ENCODE measurements at regions not wholly inside any gene's neighbourhood (a gene's known extent, or its start where the extent isn't known, plus 50 kb on each side); places are given as distances from the start of the nearest gene placed in this dataset.

DNA sequence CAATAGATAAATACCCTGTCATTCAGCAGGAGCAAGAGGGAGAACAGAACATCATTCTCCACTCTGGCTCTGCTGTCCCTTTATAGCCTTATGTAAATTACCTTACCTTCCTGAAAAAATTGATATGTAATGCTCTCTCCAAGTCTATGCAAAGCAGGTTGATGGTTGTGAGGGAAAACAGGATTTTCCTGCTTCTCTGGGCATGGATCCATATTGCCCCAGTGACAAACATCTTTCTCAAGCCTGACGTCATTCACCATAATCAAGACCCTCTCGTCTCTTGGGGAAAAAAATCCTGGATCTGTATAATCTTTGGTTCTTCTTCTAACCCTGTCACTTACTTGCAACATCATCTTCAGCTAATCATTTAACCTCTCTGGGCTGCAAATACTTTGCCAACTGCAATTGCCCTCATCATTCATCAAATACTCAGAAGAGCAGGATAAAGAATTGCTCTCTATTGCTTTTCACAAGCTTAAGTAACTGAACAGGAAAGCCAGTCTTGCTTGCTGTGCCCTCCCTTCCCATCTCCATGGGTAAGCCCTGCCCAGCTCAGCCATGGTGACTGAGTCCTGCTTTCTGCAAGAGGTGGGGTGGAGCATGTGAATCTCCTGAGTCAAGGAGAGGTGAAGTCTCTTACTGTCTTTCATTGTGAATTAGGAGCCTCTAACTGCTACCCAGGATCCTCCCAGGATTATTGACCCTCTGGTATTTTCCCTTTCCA, 123.7 kb upstream of the KLF7 start:
- CTCF ChIA-PET, result no interaction called here
- Mint-ChIP-seq H3K36me3 (ENCODE audit: insufficient read depth, unreplicated experiment) (no peaks in the 10 kb centered on the region), H3K4me3 (ENCODE audit: low read depth, unreplicated experiment) (no peak overlapping the region), H3K27me3 (ENCODE audit: unreplicated experiment) (no peaks in the 10 kb centered on the region), H3K9me3 (ENCODE audit: low read depth, unreplicated experiment) (no peaks in the 10 kb centered on the region), H3K4me1 (ENCODE audit: low read depth, unreplicated experiment) (no peaks in the 10 kb centered on the region), H3K27ac (ENCODE audit: unreplicated experiment) (no peak overlapping the region)
- no TSS peak for BruUV-seq (replicated peaks)
- intact Hi-C loops (cut with micrococcal nuclease; ENCODE audit: unreplicated experiment), result no loop called here
- TF ChIP-seq, protein P1, sequence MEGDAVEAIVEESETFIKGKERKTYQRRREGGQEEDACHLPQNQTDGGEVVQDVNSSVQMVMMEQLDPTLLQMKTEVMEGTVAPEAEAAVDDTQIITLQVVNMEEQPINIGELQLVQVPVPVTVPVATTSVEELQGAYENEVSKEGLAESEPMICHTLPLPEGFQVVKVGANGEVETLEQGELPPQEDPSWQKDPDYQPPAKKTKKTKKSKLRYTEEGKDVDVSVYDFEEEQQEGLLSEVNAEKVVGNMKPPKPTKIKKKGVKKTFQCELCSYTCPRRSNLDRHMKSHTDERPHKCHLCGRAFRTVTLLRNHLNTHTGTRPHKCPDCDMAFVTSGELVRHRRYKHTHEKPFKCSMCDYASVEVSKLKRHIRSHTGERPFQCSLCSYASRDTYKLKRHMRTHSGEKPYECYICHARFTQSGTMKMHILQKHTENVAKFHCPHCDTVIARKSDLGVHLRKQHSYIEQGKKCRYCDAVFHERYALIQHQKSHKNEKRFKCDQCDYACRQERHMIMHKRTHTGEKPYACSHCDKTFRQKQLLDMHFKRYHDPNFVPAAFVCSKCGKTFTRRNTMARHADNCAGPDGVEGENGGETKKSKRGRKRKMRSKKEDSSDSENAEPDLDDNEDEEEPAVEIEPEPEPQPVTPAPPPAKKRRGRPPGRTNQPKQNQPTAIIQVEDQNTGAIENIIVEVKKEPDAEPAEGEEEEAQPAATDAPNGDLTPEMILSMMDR (IDR thresholded peaks at IDR 0.05; ENCODE audit: unreplicated experiment), result no peak
- DNase-seq, result no peak

DNA sequence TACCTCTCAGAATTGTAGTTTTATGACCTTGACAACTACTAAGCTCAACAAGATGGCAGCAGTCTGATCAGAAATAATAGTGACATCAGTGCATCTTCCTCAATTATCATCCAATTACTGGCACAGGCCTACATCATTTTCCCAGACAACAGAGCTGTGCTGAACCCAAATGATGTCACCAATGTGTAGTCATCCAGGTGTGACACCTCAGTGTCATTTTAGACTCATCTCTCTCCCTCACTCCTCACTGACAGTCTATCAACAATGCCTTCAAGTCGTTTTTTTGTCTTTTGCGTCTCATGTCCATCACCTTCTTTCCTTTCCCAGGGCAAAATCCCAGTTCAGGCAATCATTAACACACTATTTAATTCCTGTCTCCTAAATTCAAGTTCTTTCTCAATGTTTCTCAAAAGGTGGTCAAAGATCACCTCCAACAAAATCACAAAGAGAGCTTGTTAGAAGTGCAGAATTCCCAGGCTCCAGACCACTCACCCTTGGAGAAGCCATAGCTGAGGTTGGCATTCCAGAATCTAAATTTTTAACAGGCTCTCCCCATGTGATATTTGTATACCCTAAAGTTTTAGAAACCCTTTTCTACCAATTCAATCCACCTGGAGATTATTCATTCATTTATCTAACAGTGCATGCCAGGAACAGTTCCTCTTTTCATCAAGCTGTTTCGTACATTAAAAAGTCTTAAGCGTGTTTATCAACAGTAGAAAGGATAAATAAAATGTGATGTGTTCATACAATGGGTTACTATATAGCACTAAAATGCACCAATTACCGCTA, 125.3 kb upstream of the KLF7 start:
- Mint-ChIP-seq H3K4me3 (ENCODE audit: low read depth, unreplicated experiment) (no peak overlapping the region), H3K9me3 (ENCODE audit: low read depth, unreplicated experiment) (no peaks in the 10 kb centered on the region), H3K4me1 (ENCODE audit: low read depth, unreplicated experiment) (no peaks in the 10 kb centered on the region), H3K27ac (ENCODE audit: unreplicated experiment) (no peak overlapping the region), H3K36me3 (ENCODE audit: insufficient read depth, unreplicated experiment) (no peaks in the 10 kb centered on the region), H3K27me3 (ENCODE audit: unreplicated experiment) (no peaks in the 10 kb centered on the region)
- CTCF ChIA-PET, result no interaction called here
- intact Hi-C loops (cut with micrococcal nuclease; ENCODE audit: unreplicated experiment), result no loop called here
- TF ChIP-seq, protein P1 (IDR thresholded peaks at IDR 0.05; ENCODE audit: unreplicated experiment), result no peak
- DNase-seq, result no peak
- no TSS peak for BruUV-seq (replicated peaks)

DNA sequence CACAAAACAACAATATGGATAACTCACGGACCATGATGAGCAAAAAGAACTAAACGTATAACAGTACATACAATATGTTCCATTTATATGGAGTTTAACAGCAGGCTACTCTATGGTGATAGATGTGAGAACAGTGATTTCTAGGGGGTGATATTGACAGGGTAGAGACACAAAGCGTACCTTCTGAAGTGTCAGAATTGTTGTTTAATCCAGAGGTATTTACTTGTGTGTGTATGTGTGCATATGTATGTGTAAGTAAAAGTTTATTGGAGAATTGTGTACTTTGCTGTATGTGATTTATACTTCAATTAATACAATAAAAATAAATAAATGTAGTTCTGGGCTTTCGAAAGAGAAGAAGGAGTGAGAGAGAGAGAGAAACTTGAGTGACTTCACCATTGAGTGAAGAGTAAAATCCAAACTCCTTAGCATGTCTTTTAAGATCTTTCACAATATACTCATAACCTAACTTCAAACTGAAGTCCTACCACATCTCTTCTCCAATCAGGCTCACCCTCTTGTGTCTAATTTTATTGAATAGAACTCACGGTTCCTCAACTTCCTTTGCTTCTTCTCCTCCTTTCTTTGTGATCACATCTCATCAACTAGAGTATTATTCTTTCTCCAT, 126.0 kb upstream of the KLF7 start:
- Mint-ChIP-seq H3K4me3 (ENCODE audit: low read depth, unreplicated experiment) (no peak overlapping the region), H3K9me3 (ENCODE audit: low read depth, unreplicated experiment) (no peaks in the 10 kb centered on the region), H3K36me3 (ENCODE audit: insufficient read depth, unreplicated experiment) (no peaks in the 10 kb centered on the region), H3K27me3 (ENCODE audit: unreplicated experiment) (no peaks in the 10 kb centered on the region), H3K27ac (ENCODE audit: unreplicated experiment) (no peak overlapping the region), H3K4me1 (ENCODE audit: low read depth, unreplicated experiment) (no peaks in the 10 kb centered on the region)
- TF ChIP-seq, protein P1 (IDR thresholded peaks at IDR 0.05; ENCODE audit: unreplicated experiment), result no peak
- BruUV-seq (replicated peaks), result no TSS peak
- no peak for DNase-seq
- CTCF ChIA-PET, result no interaction called here
- intact Hi-C loops (cut with micrococcal nuclease; ENCODE audit: unreplicated experiment), result no loop called here

DNA sequence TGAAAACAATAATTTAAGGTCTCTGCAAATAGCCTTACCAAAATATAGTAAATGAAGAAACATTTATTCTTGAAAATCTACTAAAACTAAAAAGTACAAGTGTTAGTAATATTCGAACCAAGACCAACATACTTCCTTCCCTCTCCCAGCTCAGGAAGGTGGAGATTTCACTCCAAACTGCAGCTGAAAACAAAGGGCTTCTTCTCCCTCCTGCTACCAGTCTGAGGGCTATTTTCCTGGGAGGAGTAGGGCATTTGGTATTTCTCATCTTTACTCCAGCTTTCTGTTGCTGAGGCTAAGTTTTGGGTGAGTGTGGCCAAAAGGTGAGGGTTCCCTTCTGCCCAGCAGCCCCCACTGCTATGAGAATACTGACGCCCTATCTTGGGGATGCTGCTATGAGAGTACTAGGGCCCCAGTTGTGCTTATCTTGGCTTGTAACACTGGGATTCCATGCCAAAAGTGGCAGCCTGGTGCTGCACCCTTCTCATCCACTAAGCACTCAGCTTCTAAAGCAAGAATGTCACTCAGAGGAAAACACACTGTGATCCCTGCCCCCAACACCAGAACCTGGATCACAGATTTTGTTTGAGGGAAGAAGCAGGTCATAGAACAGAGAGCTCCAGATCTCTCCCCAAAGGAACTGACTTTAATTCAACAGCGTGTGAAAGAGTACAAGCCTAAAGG, 130.7 kb upstream of the KLF7 start:
- DNase-seq, result no peak
- Mint-ChIP-seq H3K4me1 (ENCODE audit: low read depth, unreplicated experiment) (no peaks in the 10 kb centered on the region), H3K27me3 (ENCODE audit: unreplicated experiment) (no peaks in the 10 kb centered on the region), H3K4me3 (ENCODE audit: low read depth, unreplicated experiment) (no peak overlapping the region), H3K27ac (ENCODE audit: unreplicated experiment) (no peak overlapping the region), H3K36me3 (ENCODE audit: insufficient read depth, unreplicated experiment) (no peaks in the 10 kb centered on the region), H3K9me3 (ENCODE audit: low read depth, unreplicated experiment) (no peaks in the 10 kb centered on the region)
- TF ChIP-seq, protein P1 (IDR thresholded peaks at IDR 0.05; ENCODE audit: unreplicated experiment), result no peak
- CTCF ChIA-PET, result no interaction called here
- intact Hi-C loops (cut with micrococcal nuclease; ENCODE audit: unreplicated experiment), result no loop called here
- BruUV-seq (replicated peaks), result no TSS peak
